Activated CD4-positive, alpha-beta T cell treated with anti-CD3 and anti-CD28 coated beads, Interleukin-2, amount 50 U/mL, for 4 hours (primary cell): ENCODE measurements at regions not wholly inside any gene's neighbourhood (a gene's known extent, or its start where the extent isn't known, plus 50 kb on each side); places are given as distances from the start of the nearest gene placed in this dataset.
"Not testable (repeated sequence)": the region's sequence is repeated elsewhere in the genome, so short reads cannot be mapped to it uniquely, and the experiment has no call there.

Experiments
- DNase-seq, 2 experiments: peaks; one replicate each; pipeline ENCODE4 v3.0.0-alpha.2; 2020

GRCh38 chr13:61975001-61975400, 559.4 kb upstream of the PCDH20 start:
- DNase-seq: no peak

GRCh38 chr13:61965756-61966155, 550.1 kb upstream of the PCDH20 start:
- no peak for DNase-seq

GRCh38 chr13:61960981-61961380, 545.3 kb upstream of the PCDH20 start:
- no peak for DNase-seq

GRCh38 chr13:61954092-61954491, 538.4 kb upstream of the PCDH20 start:
- DNase-seq: no peak

- no peak for DNase-seq
Measured at GRCh38 chr13:61950828-61951227, 535.2 kb upstream of the PCDH20 start.

- DNase-seq: no peak
Measured at GRCh38 chr13:61944329-61944929, 528.8 kb upstream of the PCDH20 start.

GRCh38 chr13:61935710-61936109, 520.1 kb upstream of the PCDH20 start:
- no peak for DNase-seq

- no peak for DNase-seq
Measured at GRCh38 chr13:61927648-61928047, 512.0 kb upstream of the PCDH20 start.

GRCh38 chr13:61918841-61919240, 503.2 kb upstream of the PCDH20 start:
- DNase-seq: no peak

- no peak for DNase-seq
Measured at GRCh38 chr13:61916483-61916882, 500.8 kb upstream of the PCDH20 start.

GRCh38 chr13:61913183-61913582, 497.5 kb upstream of the PCDH20 start:
- DNase-seq: no peak

GRCh38 chr13:61908906-61909615, 493.4 kb upstream of the PCDH20 start:
- no peak for DNase-seq

GRCh38 chr13:61905054-61905453, 489.4 kb upstream of the PCDH20 start:
- no peak for DNase-seq

GRCh38 chr13:61901946-61902541, 486.4 kb upstream of the PCDH20 start:
- no peak for DNase-seq

- DNase-seq: no peak
Measured at GRCh38 chr13:61900033-61900432, 484.4 kb upstream of the PCDH20 start.

GRCh38 chr13:61898207-61898606, 482.6 kb upstream of the PCDH20 start:
- no peak for DNase-seq

GRCh38 chr13:61891401-61891800, 475.8 kb upstream of the PCDH20 start:
- DNase-seq: no peak

- DNase-seq: no peak
Measured at GRCh38 chr13:61884830-61885229, 469.2 kb upstream of the PCDH20 start.

GRCh38 chr13:61880578-61881283, 465.1 kb upstream of the PCDH20 start:
- DNase-seq: no peak

GRCh38 chr13:61878565-61878964, 462.9 kb upstream of the PCDH20 start:
- DNase-seq: not testable (repeated sequence)

- DNase-seq: no peak
Measured at GRCh38 chr13:61874970-61875579, 459.4 kb upstream of the PCDH20 start.

- no peak for DNase-seq
Measured at GRCh38 chr13:61873717-61874116, 458.1 kb upstream of the PCDH20 start.

- no peak for DNase-seq
Measured at GRCh38 chr13:61857198-61857597, 441.5 kb upstream of the PCDH20 start.
